Uterus (tissue), 2 donors: ENCODE measurements at regions not wholly inside any gene's neighbourhood (a gene's known extent, or its start where the extent isn't known, plus 50 kb on each side); places are given as distances from the start of the nearest gene placed in this dataset.

ENCODE experiments used
- CTCF ChIP-seq, 4 experiments: fragments of 200-600 bp in 2 of 4; fragments of 450-650 bp in 2 of 4; sonication (generic) in 2 of 4; IDR thresholded peaks; one replicate each; pipeline ENCODE4 v1.5.1; 2016 to 2019; ENCODE audit warnings: antibody characterized with exemption in 4 of 4, mild to moderate bottlenecking in 2 of 4, moderate library complexity in 1 of 4
- POLR2A ChIP-seq, 2 donors: fragments of 450-650 bp; IDR thresholded peaks; one replicate each; pipeline ENCODE4 v1.6.1; 2016; ENCODE audit warnings: antibody characterized with exemption in 2 of 2, mild to moderate bottlenecking in 1 of 2, moderate library complexity in 1 of 2

DNA sequence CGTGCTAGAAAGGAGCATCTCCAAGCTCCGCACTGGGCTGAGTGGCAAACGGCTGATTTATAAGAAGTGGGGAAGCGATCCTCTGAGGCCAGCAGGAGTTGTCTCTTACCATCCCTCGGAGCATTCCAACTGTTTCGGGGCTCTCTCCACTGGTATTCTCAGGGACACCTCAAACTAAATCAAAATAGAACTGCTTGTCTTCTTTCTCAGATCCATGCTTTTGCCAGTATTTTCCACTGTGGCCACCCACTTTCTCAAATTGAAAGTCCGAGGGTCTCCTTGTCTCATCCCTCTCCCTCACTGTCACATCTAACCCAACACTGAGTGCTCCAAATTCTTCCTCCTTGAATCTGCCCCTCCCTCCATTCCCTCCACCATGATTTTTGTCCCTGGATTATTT, 83.2 kb upstream of the LEP start:
- TF ChIP-seq POLR2A (IDR thresholded peaks at IDR 0.05) = no peak
- no peak for TF ChIP-seq CTCF (IDR thresholded peaks at IDR 0.05)
